ENCODE measurements at regions not wholly inside any gene's neighbourhood (a gene's known extent, or its start where the extent isn't known, plus 50 kb on each side); places are given as distances from the start of the nearest gene placed in this dataset.
A peak's percentile ranks its signal among the peaks of the same experiment; 100 is the strongest.

DNA sequence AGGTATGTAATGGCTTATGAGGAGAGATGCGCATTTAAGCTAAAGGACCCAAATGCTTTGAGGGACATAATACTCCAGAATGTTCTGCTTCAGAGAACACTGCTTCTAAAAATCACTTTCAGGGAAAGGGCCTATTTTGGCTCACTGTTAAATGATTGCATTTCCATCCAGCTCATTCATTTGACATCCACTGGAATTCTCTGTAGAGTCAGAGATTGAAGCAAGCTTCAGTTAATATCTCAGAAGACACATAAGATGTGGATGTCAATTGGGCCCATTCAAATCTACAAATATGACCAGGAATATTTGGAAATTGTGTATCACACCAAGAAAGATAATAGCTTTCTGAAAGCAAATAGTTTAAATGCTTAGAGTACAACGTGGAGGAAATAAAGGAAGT lies 209.9 kb upstream of the VSTM2A start:
- Mint-ChIP-seq H3K27ac (no peak overlapping the region), H3K36me3 (no peaks in the 10 kb centered on the region), H3K9me3 (peaks cover 16% of the 10 kb centered on the region in 2 donors)
- ATAC-seq (no peak), DNase-seq (ENCODE audit: low spot score in 2 of 2) (no peak)

GRCh38 chr7:54333952-54334351 lies 208.2 kb upstream of the VSTM2A start:
- Mint-ChIP-seq H3K9me3 (peaks cover 16 to 20% of the 10 kb centered on the region in 2 donors), H3K27ac (no peak overlapping the region), H3K36me3 (no peaks in the 10 kb centered on the region)
- ATAC-seq (no peak), DNase-seq (ENCODE audit: low spot score in 2 of 2) (no peak)

- Mint-ChIP-seq H3K9me3 (peaks cover 9 to 21% of the 10 kb centered on the region in 2 donors), H3K36me3 (no peaks in the 10 kb centered on the region), H3K27ac (no peak overlapping the region)
- no peak for ATAC-seq
- DNase-seq (ENCODE audit: low spot score in 2 of 2) = no peak
Measured at GRCh38 chr7:54336800-54337199, 205.4 kb upstream of the VSTM2A start.

- Mint-ChIP-seq H3K36me3 (no peaks in the 10 kb centered on the region), H3K27ac (no peak overlapping the region), H3K9me3 (peaks cover 9 to 22% of the 10 kb centered on the region in 2 donors)
- DNase-seq (ENCODE audit: low spot score in 2 of 2) (no peak), ATAC-seq (no peak)
Measured at GRCh38 chr7:54337466-54337865, 204.7 kb upstream of the VSTM2A start.

DNA sequence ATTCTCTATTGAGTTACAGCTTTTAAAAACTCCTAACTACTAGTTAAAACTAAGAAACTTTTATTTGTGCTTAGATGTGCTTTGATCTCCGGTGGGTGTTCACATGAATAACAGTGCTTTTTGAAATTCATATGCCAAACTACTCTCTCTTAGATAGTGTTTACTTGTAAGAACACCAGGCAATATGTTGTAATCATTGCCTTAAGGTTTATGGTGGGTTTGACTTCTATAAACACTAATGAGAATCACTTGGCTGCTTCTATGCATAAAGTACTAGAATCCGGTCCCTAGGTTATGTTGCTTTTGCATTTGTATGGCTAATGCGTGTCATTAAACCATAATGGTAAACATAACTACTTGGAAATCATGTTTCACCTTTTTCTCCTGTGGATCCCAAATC lies 203.9 kb upstream of the VSTM2A start:
- peaks cover 9 to 24% of the 10 kb centered on the region in 2 donors for H3K9me3 Mint-ChIP-seq

DNA sequence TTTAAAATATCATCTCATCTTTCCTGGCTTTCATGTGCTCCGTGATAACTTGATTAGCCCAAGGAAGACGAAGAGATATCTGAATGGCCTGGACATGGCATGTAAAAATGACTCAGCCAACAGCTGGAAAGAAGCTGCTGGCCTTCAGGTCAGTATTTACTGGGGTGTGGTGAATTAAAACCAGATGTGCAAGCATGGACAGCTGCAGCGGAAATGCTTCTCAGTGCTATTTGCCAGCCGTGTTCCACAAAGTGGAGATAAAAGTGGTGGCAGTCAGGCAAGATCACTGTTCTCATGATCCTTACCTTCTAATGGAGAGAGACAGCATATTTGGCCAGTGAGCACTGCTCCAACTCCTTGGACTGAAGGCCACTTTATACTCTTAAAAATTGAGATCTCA lies 203.1 kb upstream of the VSTM2A start:
- peaks cover 0 to 5% of the 10 kb centered on the region in 2 donors for H3K36me3 Mint-ChIP-seq
- DNase-seq (ENCODE audit: low spot score in 2 of 2) = no peak
- peaks cover 16 to 26% of the 10 kb centered on the region in 2 donors for H3K9me3 Mint-ChIP-seq
- no peak overlapping the region for H3K27ac Mint-ChIP-seq
- ATAC-seq = no peak

More for the DNA sequence above, 203.9 kb upstream of the VSTM2A start:
- Mint-ChIP-seq H3K27ac (no peak overlapping the region), H3K36me3 (no peaks in the 10 kb centered on the region)
- DNase-seq (ENCODE audit: low spot score in 2 of 2) (no peak), ATAC-seq (no peak)

GRCh38 chr7:54342458-54342857 lies 199.7 kb upstream of the VSTM2A start:
- no peak overlapping the region for H3K27ac Mint-ChIP-seq
- DNase-seq (ENCODE audit: low spot score in 2 of 2) (no peak), ATAC-seq (no peak)
- H3K9me3 Mint-ChIP-seq = peaks cover 7 to 24% of the 10 kb centered on the region in 2 donors
- peaks cover 0 to 10% of the 10 kb centered on the region in 2 donors for H3K36me3 Mint-ChIP-seq

DNA sequence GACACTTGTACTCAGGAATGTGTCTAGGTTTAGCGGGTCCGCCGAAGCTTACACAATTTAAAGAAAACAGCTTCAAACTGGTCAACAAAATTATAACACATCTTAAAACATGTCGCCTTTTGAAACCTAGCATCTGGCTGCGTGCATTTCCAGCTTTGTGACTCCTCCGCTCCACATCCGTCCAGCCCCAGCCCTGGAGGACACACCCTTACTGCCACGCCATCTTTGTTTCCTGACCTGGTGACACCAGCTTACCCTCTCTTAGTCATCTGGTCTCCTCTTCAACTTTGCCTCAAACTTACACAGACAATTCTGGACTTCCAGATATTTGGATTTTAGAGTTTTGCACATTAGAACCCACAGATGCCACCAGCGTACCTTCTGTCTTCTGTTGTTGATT lies 198.7 kb upstream of the VSTM2A start:
- H3K9me3 Mint-ChIP-seq = peaks cover 18 to 31% of the 10 kb centered on the region in 2 donors
- H3K36me3 Mint-ChIP-seq = peaks cover 0 to 16% of the 10 kb centered on the region in 2 donors
- ATAC-seq (no peak), DNase-seq (ENCODE audit: low spot score in 2 of 2) (no peak)
- H3K27ac Mint-ChIP-seq = no peak overlapping the region

GRCh38 chr7:54345746-54346145 lies 196.4 kb upstream of the VSTM2A start:
- no peak for DNase-seq (ENCODE audit: low spot score in 2 of 2)
- H3K9me3 Mint-ChIP-seq = peaks cover 29 to 35% of the 10 kb centered on the region in 2 donors
- no peak for ATAC-seq
- H3K36me3 Mint-ChIP-seq = peaks cover 0 to 16% of the 10 kb centered on the region in 2 donors
- H3K27ac Mint-ChIP-seq = no peak overlapping the region

GRCh38 chr7:54349229-54349628 lies 192.9 kb upstream of the VSTM2A start:
- no peak overlapping the region for H3K27ac Mint-ChIP-seq
- peaks cover 29 to 31% of the 10 kb centered on the region in 2 donors for H3K9me3 Mint-ChIP-seq
- ATAC-seq (no peak), DNase-seq (ENCODE audit: low spot score in 2 of 2) (no peak)
- peaks cover 0 to 11% of the 10 kb centered on the region in 2 donors for H3K36me3 Mint-ChIP-seq

DNA sequence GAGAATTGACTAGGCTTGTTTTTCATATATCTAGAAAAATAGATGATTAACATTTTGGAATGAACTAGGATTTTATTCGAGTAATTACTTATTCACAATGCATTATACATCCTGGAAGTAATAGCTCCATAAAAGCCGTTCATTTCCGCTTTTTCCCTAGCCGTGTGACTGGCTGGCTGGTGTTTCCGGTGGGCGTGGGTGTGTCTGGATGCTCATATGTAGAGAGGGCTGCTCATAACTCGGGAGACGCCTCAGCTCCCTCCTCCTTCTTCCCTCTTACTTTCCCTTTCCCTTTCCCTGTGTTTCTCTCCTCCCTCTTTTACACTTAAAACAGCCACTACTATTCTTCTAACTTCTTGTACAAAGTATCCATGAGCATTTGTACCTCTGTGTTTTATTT lies 187.7 kb upstream of the VSTM2A start:
- ATAC-seq (no peak), DNase-seq (ENCODE audit: low spot score in 2 of 2) (no peak)
- no peak overlapping the region for H3K27ac Mint-ChIP-seq
- peaks cover 17 to 25% of the 10 kb centered on the region in 2 donors for H3K9me3 Mint-ChIP-seq
- H3K36me3 Mint-ChIP-seq = peaks cover 3 to 4% of the 10 kb centered on the region in 2 donors

GRCh38 chr7:54355842-54356241 lies 186.3 kb upstream of the VSTM2A start:
- no peak overlapping the region for H3K27ac Mint-ChIP-seq
- DNase-seq (ENCODE audit: low spot score in 2 of 2) (no peak), ATAC-seq (no peak)
- H3K36me3 Mint-ChIP-seq = peaks cover 5 to 8% of the 10 kb centered on the region in 2 donors
- peaks cover 15 to 22% of the 10 kb centered on the region in 2 donors for H3K9me3 Mint-ChIP-seq

- Mint-ChIP-seq H3K36me3 (peaks cover 5 to 15% of the 10 kb centered on the region in 2 donors), H3K27ac (no peak overlapping the region), H3K9me3 (peaks cover 18 to 28% of the 10 kb centered on the region in 2 donors)
- ATAC-seq (no peak), DNase-seq (ENCODE audit: low spot score in 2 of 2) (no peak)
Measured at GRCh38 chr7:54360075-54360840, 181.9 kb upstream of the VSTM2A start.

GRCh38 chr7:54390565-54390964 lies 151.6 kb upstream of the VSTM2A start:
- Mint-ChIP-seq H3K36me3 (peaks cover 0 to 4% of the 10 kb centered on the region in 2 donors), H3K9me3 (peaks cover 17 to 19% of the 10 kb centered on the region in 2 donors), H3K27ac (no peak overlapping the region)
- DNase-seq (ENCODE audit: low spot score in 2 of 2) (no peak), ATAC-seq (no peak)

GRCh38 chr7:54392935-54393334 lies 149.2 kb upstream of the VSTM2A start:
- DNase-seq (ENCODE audit: low spot score in 2 of 2) (no peak), ATAC-seq (no peak)
- H3K36me3 Mint-ChIP-seq = no peaks in the 10 kb centered on the region
- no peak overlapping the region for H3K27ac Mint-ChIP-seq
- H3K9me3 Mint-ChIP-seq = peaks cover 0 to 4% of the 10 kb centered on the region in 2 donors

- ATAC-seq = peak; percentile 45 to 59
- Mint-ChIP-seq H3K27ac (no peak overlapping the region), H3K36me3 (no peaks in the 10 kb centered on the region), H3K9me3 (peaks cover 4 to 7% of the 10 kb centered on the region in 2 donors)
- DNase-seq (ENCODE audit: low spot score in 2 of 2) = no peak
Measured at GRCh38 chr7:54394834-54395233, 147.3 kb upstream of the VSTM2A start.

DNA sequence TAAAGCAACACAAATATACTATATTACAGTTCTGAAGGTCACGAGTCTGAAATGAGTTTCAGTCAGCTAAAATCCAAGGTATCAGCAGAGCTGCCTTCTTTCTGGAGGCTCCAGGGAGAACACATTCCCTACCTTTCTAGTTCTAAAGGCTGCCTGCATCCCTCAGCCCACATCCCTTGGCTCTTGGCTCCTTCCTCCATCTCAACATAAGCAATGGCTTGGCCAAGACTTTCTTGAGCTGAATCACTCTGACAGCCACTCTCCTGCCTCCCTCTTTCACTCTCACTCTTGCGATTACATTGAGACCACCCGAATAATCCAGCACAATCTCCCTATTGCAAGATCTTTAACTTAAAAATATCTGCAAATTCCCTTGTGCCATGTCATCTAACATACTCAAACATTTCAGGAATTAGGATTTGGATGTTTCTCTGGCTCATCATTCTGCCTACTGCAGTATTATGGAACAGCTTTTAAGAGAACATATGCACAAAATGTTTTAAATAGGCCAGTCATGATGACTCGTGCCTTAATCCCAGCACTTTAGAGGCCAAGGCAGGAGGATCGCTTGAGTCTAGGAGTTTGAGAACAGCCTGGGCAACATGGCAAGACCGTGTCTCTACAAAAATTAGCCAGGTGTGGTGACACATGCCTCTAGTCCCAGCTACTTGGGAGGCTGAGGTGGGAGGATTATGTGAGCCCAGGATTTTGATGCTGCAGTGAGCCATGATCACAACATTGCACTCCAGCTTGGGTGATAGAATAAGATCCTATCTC lies 144.2 kb upstream of the VSTM2A start:
- no peaks in the 10 kb centered on the region for H3K36me3 Mint-ChIP-seq
- DNase-seq (ENCODE audit: low spot score in 2 of 2) = no peak
- peak; percentile 85 for ATAC-seq

More for the DNA sequence above, 144.2 kb upstream of the VSTM2A start:
- H3K9me3 Mint-ChIP-seq = peaks cover 10 to 12% of the 10 kb centered on the region in 2 donors
- H3K27ac Mint-ChIP-seq = peak overlapping the region in 1 of 2 donors; percentile 87
